ENCODE measurements at regions not wholly inside any gene's neighbourhood (a gene's known extent, or its start where the extent isn't known, plus 50 kb on each side); places are given as distances from the start of the nearest gene placed in this dataset.

GRCh38 chr5:145203193-145203592, 631.9 kb downstream of the PRELID2 start:
- no peak overlapping the region for H3K27ac ChIP-seq (ENCODE audit: low read depth, low read length)
- no peaks in the 10 kb centered on the region for H3K36me3 ChIP-seq (ENCODE audit: insufficient read depth, low read length)
- H3K4me1 ChIP-seq (ENCODE audit: insufficient read depth, low read length), result no peaks in the 10 kb centered on the region
- 94% methylated on average over 1 of the region's 2 CpGs for WGBS
- H3K27me3 ChIP-seq (ENCODE audit: insufficient read depth, low read length), result no peaks in the 10 kb centered on the region
- no peak overlapping the region for H3K4me3 ChIP-seq (ENCODE audit: low read length)
- no peaks in the 10 kb centered on the region for H3K9me3 ChIP-seq (ENCODE audit: insufficient read depth, low read depth, low read length)
- no peak overlapping the region for H3K9ac ChIP-seq (ENCODE audit: low read depth, low read length)

- Histone ChIP-seq H3K9me3 (ENCODE audit: insufficient read depth, low read depth, low read length) (no peaks in the 10 kb centered on the region), H3K36me3 (ENCODE audit: insufficient read depth, low read length) (no peaks in the 10 kb centered on the region), H3K4me3 (ENCODE audit: low read length) (no peak overlapping the region), H3K27me3 (ENCODE audit: insufficient read depth, low read length) (no peaks in the 10 kb centered on the region), H3K9ac (ENCODE audit: low read depth, low read length) (no peak overlapping the region), H3K4me1 (ENCODE audit: insufficient read depth, low read length) (no peaks in the 10 kb centered on the region), H3K27ac (ENCODE audit: low read depth, low read length) (no peak overlapping the region)
- 85% methylated on average over 1 of the region's 1 CpG for WGBS
Observed at GRCh38 chr5:145198525-145199260, 636.4 kb downstream of the PRELID2 start.

DNA sequence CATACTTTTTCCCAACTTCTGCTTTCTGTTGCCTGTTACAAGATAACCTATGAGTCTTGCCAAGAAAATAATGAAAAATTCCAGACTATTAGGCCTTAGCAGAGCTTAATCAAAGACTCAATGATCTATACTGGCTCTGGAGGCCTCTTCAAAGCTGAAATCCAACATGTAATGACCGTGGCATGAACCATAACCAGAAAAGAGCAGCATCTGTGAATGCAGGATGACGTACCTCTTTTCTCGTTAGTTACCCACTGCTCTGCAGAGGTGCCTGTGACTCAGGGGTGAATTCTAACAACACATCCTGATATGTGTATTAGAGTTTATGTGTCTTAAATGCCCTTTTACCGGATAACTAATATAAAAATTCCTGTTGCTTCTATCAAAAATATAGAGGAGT, 645.4 kb downstream of the PRELID2 start:
- no peak overlapping the region for H3K4me3 ChIP-seq (ENCODE audit: low read length)
- no peaks in the 10 kb centered on the region for H3K36me3 ChIP-seq (ENCODE audit: insufficient read depth, low read length)
- H3K9me3 ChIP-seq (ENCODE audit: insufficient read depth, low read depth, low read length), result no peaks in the 10 kb centered on the region
- no peak overlapping the region for H3K9ac ChIP-seq (ENCODE audit: low read depth, low read length)
- no peak overlapping the region for H3K27ac ChIP-seq (ENCODE audit: low read depth, low read length)
- WGBS, result 94% methylated on average over 3 of the region's 4 CpGs
- H3K4me1 ChIP-seq (ENCODE audit: insufficient read depth, low read length), result no peaks in the 10 kb centered on the region
- H3K27me3 ChIP-seq (ENCODE audit: insufficient read depth, low read length), result no peaks in the 10 kb centered on the region

DNA sequence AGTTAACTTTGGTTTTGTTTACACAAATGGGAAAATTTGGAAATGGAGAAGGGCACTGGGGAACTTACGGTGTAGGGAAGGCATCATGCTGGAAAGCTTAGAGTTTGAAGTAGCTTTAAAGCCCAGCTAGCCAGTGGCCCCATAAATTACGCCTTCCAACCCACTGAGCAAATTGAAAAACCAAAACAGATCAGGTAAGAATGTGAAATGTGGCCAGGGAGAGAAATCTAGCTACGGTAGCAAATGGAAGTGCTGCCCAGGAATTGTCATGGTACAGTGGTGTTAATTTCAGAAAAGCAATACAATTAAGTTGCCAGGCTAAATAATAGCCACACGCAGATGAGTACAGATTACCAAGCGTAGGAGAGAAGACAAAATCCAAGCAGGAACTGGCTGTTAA, 654.8 kb downstream of the PRELID2 start:
- peak overlapping the region; percentile 86 for H3K27ac ChIP-seq (ENCODE audit: low read depth, low read length)
- H3K4me3 ChIP-seq (ENCODE audit: low read length), result no peak overlapping the region
- H3K9ac ChIP-seq (ENCODE audit: low read depth, low read length), result peak overlapping the region; percentile 16; the same call in 1 of the 2 replicates
- 89% methylated on average over 5 of the region's 5 CpGs for WGBS
- H3K36me3 ChIP-seq (ENCODE audit: insufficient read depth, low read length), result no peaks in the 10 kb centered on the region
- H3K27me3 ChIP-seq (ENCODE audit: insufficient read depth, low read length), result no peaks in the 10 kb centered on the region
- no peaks in the 10 kb centered on the region for H3K9me3 ChIP-seq (ENCODE audit: insufficient read depth, low read depth, low read length)
- peaks cover 38% of the 10 kb centered on the region for H3K4me1 ChIP-seq (ENCODE audit: insufficient read depth, low read length)

GRCh38 chr5:145178641-145179523, 656.3 kb downstream of the PRELID2 start:
- Histone ChIP-seq H3K9ac (ENCODE audit: low read depth, low read length) (peak overlapping the region; percentile 38; the same call in 1 of the 2 replicates), H3K36me3 (ENCODE audit: insufficient read depth, low read length) (no peaks in the 10 kb centered on the region), H3K9me3 (ENCODE audit: insufficient read depth, low read depth, low read length) (no peaks in the 10 kb centered on the region), H3K27me3 (ENCODE audit: insufficient read depth, low read length) (no peaks in the 10 kb centered on the region), H3K27ac (ENCODE audit: low read depth, low read length) (peak overlapping the region; percentile 86), H3K4me1 (ENCODE audit: insufficient read depth, low read length) (peaks cover 38% of the 10 kb centered on the region), H3K4me3 (ENCODE audit: low read length) (peak overlapping the region; percentile 11; the same call in 1 of the 2 replicates)
- 64% methylated on average over 3 of the region's 3 CpGs for WGBS

- WGBS, result 91% methylated on average over 3 of the region's 3 CpGs
- Histone ChIP-seq H3K27me3 (ENCODE audit: insufficient read depth, low read length) (no peaks in the 10 kb centered on the region), H3K9ac (ENCODE audit: low read depth, low read length) (no peak overlapping the region), H3K4me3 (ENCODE audit: low read length) (no peak overlapping the region), H3K27ac (ENCODE audit: low read depth, low read length) (no peak overlapping the region), H3K9me3 (ENCODE audit: insufficient read depth, low read depth, low read length) (no peaks in the 10 kb centered on the region), H3K36me3 (ENCODE audit: insufficient read depth, low read length) (no peaks in the 10 kb centered on the region), H3K4me1 (ENCODE audit: insufficient read depth, low read length) (peaks cover 38% of the 10 kb centered on the region)
Observed at GRCh38 chr5:145176041-145176440, 659.1 kb downstream of the PRELID2 start.

DNA sequence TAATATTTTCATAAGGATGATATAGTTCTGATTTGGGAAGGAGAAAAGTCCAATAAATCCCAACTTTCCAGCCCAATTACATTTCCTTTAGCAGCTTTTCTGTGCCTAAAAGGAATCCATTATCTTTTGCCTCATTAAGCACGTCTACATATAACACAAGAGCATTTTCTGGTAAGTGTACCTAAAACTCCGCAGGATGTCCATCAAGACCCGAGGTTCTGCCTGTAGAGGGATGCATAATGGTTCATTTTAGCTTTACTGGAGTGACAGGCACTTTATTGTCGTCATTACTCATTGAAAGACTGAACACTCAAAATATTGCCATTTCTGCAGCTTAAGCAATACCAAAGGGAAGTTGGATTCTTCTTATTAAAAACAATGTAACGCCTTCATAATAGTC, 669.0 kb downstream of the PRELID2 start:
- WGBS, result 91% methylated on average over 4 of the region's 5 CpGs

GRCh38 chr5:145163876-145164275, 671.3 kb downstream of the PRELID2 start:
- 97% methylated on average over 3 of the region's 3 CpGs for WGBS
- H3K36me3 ChIP-seq (ENCODE audit: insufficient read depth, low read length), result no peaks in the 10 kb centered on the region
- H3K27me3 ChIP-seq (ENCODE audit: insufficient read depth, low read length), result peaks cover 32% of the 10 kb centered on the region
- no peak overlapping the region for H3K27ac ChIP-seq (ENCODE audit: low read depth, low read length)
- H3K4me1 ChIP-seq (ENCODE audit: insufficient read depth, low read length), result peaks cover 28% of the 10 kb centered on the region
- H3K4me3 ChIP-seq (ENCODE audit: low read length), result no peak overlapping the region
- H3K9me3 ChIP-seq (ENCODE audit: insufficient read depth, low read depth, low read length), result no peaks in the 10 kb centered on the region
- H3K9ac ChIP-seq (ENCODE audit: low read depth, low read length), result no peak overlapping the region

More for the DNA sequence above, 669.0 kb downstream of the PRELID2 start:
- no peaks in the 10 kb centered on the region for H3K9me3 ChIP-seq (ENCODE audit: insufficient read depth, low read depth, low read length)
- H3K27ac ChIP-seq (ENCODE audit: low read depth, low read length), result no peak overlapping the region
- no peak overlapping the region for H3K9ac ChIP-seq (ENCODE audit: low read depth, low read length)
- H3K36me3 ChIP-seq (ENCODE audit: insufficient read depth, low read length), result no peaks in the 10 kb centered on the region
- no peak overlapping the region for H3K4me3 ChIP-seq (ENCODE audit: low read length)
- peaks cover 8% of the 10 kb centered on the region; the same call in 1 of the 2 replicates for H3K4me1 ChIP-seq (ENCODE audit: insufficient read depth, low read length)
- H3K27me3 ChIP-seq (ENCODE audit: insufficient read depth, low read length), result peaks cover 12% of the 10 kb centered on the region; the same call in 1 of the 2 replicates

- H3K36me3 ChIP-seq (ENCODE audit: insufficient read depth, low read length), result no peaks in the 10 kb centered on the region
- peaks cover 40% of the 10 kb centered on the region for H3K27me3 ChIP-seq (ENCODE audit: insufficient read depth, low read length)
- peaks cover 40% of the 10 kb centered on the region for H3K4me1 ChIP-seq (ENCODE audit: insufficient read depth, low read length)
- H3K9ac ChIP-seq (ENCODE audit: low read depth, low read length), result no peak overlapping the region
- H3K4me3 ChIP-seq (ENCODE audit: low read length), result no peak overlapping the region
- H3K27ac ChIP-seq (ENCODE audit: low read depth, low read length), result no peak overlapping the region
- no peaks in the 10 kb centered on the region for H3K9me3 ChIP-seq (ENCODE audit: insufficient read depth, low read depth, low read length)
Observed at GRCh38 chr5:145162626-145163025, 672.5 kb downstream of the PRELID2 start.

DNA sequence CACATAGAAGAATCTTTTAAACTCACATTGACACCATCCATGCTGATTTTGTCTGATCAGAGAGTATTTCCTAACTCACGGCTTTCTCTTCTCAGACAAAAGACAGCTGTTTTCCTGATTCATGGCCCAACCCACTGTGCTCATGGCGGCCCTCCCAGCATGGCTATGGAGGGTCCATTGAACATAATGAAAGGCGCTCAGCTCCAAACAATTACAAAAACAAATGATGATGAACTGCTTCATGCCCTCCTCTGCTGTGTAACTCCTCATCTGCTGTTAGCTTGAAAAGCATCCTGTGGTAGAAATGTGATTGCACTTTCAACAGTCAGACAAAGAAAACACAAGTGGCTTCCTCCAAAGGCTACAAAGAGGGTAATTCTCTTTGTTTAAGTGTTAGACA, 673.8 kb downstream of the PRELID2 start:
- Histone ChIP-seq H3K4me3 (ENCODE audit: low read length) (no peak overlapping the region), H3K9ac (ENCODE audit: low read depth, low read length) (no peak overlapping the region), H3K27ac (ENCODE audit: low read depth, low read length) (no peak overlapping the region), H3K27me3 (ENCODE audit: insufficient read depth, low read length) (peaks cover 52% of the 10 kb centered on the region), H3K36me3 (ENCODE audit: insufficient read depth, low read length) (no peaks in the 10 kb centered on the region), H3K4me1 (ENCODE audit: insufficient read depth, low read length) (peaks cover 48% of the 10 kb centered on the region), H3K9me3 (ENCODE audit: insufficient read depth, low read depth, low read length) (no peaks in the 10 kb centered on the region)
- WGBS, result 85% methylated on average over 3 of the region's 3 CpGs

GRCh38 chr5:145160679-145161078, 674.5 kb downstream of the PRELID2 start:
- Histone ChIP-seq H3K27me3 (ENCODE audit: insufficient read depth, low read length) (peaks cover 59% of the 10 kb centered on the region), H3K36me3 (ENCODE audit: insufficient read depth, low read length) (no peaks in the 10 kb centered on the region), H3K4me3 (ENCODE audit: low read length) (no peak overlapping the region), H3K9ac (ENCODE audit: low read depth, low read length) (no peak overlapping the region), H3K27ac (ENCODE audit: low read depth, low read length) (no peak overlapping the region), H3K9me3 (ENCODE audit: insufficient read depth, low read depth, low read length) (no peaks in the 10 kb centered on the region), H3K4me1 (ENCODE audit: insufficient read depth, low read length) (peaks cover 48% of the 10 kb centered on the region)
- 80% methylated on average over 3 of the region's 4 CpGs for WGBS

Data from HUES64 (cell line).